GM12878 (cell line): ENCODE measurements at regions not wholly inside any gene's neighbourhood (a gene's known extent, or its start where the extent isn't known, plus 50 kb on each side); places are given as distances from the start of the nearest gene placed in this dataset.

Experiments used
- ATAC-seq: fragments of 200-7000 bp; cut with Tn5 transposase; 3 replicates; pipeline ENCODE4 v1.9.1; 2020; ENCODE audit warnings: mild to moderate bottlenecking, moderate library complexity
- BruUV-seq: library from RNA; stranded (reverse); fragments of 400-500 nt; replicated peaks from 2 replicates; lab custom pipeline; 2021; lab: Mats Ljungman, UMichigan
- CTCF ChIA-PET: fragments of 300-600 bp; sonication (Branson Sonifier 250); formaldehyde crosslinking; extraction: SDS; loops from one replicate; lab custom pipeline; 2021; ENCODE audit warnings: inconsistent platforms; lab: Yijun Ruan, JAX
- POLR2A ChIA-PET: fragments of 350-600 bp; formaldehyde crosslinking; extraction: SDS; loops from one replicate; lab custom pipeline; 2021; ENCODE audit warnings: inconsistent platforms; lab: Charles Lee
- RAD21 ChIA-PET: fragments of 300-600 bp; sonication (Branson Sonifier 250); formaldehyde crosslinking; loops from one replicate; lab custom pipeline; 2023; ENCODE audit warnings: antibody characterized with exemption; ENCODE audit not compliant: unreplicated experiment; lab: Charles Lee
- SMC1A ChIA-PET: fragments of 300-600 bp; sonication (Branson Sonifier 250); formaldehyde crosslinking; loops from one replicate; lab custom pipeline; 2023; ENCODE audit not compliant: unreplicated experiment, uncharacterized antibody; lab: Charles Lee
- DNase-seq: peaks from one replicate; pipeline ENCODE4 v3.0.0-alpha.2; 2011; ENCODE audit warnings: low read depth, low spot score
- FAIRE-seq: peaks from 3 replicates; lab custom pipeline; 2011; peaks lifted over from hg19 to GRCh38; lab: Jason Lieb, UNC
- H2AFZ ChIP-seq: 2 replicates; pipeline ENCODE4 v1.6.0; 2011; ENCODE audit warnings: low read depth, low read length, control low read depth; ENCODE audit not compliant: control insufficient read depth
- H3K27ac ChIP-seq: 2 replicates; pipeline ENCODE4 v1.5.1; 2011; ENCODE audit warnings: control low read depth; ENCODE audit not compliant: control insufficient read depth, insufficient read depth
- H3K27me3 ChIP-seq, 2 experiments: replicated peaks in 1 of 2; 2 replicates each; pipeline versions ENCODE4 v1.6.0 to v1.6.1; 2011; ENCODE audit warnings: low read length in 1 of 2; ENCODE audit not compliant: control insufficient read depth in 2 of 2, insufficient read depth in 2 of 2
- H3K36me3 ChIP-seq, 2 experiments: 2 replicates each; pipeline ENCODE4 v1.5.1; 2011; ENCODE audit warnings: low read length in 1 of 2; ENCODE audit not compliant: control insufficient read depth in 2 of 2, insufficient read depth in 2 of 2
- H3K4me1 ChIP-seq: 2 replicates; pipeline ENCODE4 v1.6.1; 2011; ENCODE audit warnings: mild to moderate bottlenecking, low read length, moderate library complexity, mixed read lengths; ENCODE audit not compliant: control insufficient read depth, insufficient read depth
- H3K4me2 ChIP-seq: 2 replicates; pipeline ENCODE4 v1.6.0; 2011; ENCODE audit warnings: control low read depth; ENCODE audit not compliant: control insufficient read depth, insufficient read depth
- H3K4me3 ChIP-seq: fragments of 200-600 bp; sonication (generic); 2 replicates; pipeline ENCODE4 v1.5.1; 2016
- H3K79me2 ChIP-seq: 2 replicates; pipeline ENCODE4 v1.6.0; 2011; ENCODE audit warnings: low read length; ENCODE audit not compliant: control insufficient read depth, insufficient read depth
- H3K9ac ChIP-seq: 2 replicates; pipeline ENCODE4 v1.8.0; 2011; ENCODE audit warnings: low read length, control low read depth, mixed read lengths; ENCODE audit not compliant: control insufficient read depth, insufficient read depth
- H3K9me3 ChIP-seq: replicated peaks from 3 replicates; pipeline ENCODE4 v1.5.1; 2011; ENCODE audit warnings: mild to moderate bottlenecking, low read length; ENCODE audit not compliant: control insufficient read depth, insufficient read depth
- H4K20me1 ChIP-seq: 2 replicates; pipeline ENCODE4 v1.6.0; 2011; ENCODE audit not compliant: control insufficient read depth, insufficient read depth
- CREB1 ChIP-seq: IDR thresholded peaks from 2 replicates; pipeline ENCODE4 v1.6.1; 2012; ENCODE audit warnings: low read depth, mild to moderate bottlenecking, inconsistent platforms
- HDAC2 ChIP-seq: fragments of 200-600 bp; sonication (generic); IDR thresholded peaks from 2 replicates; pipeline ENCODE4 v1.6.1; 2017
- MXI1 ChIP-seq: fragments of 150-350 bp; IDR thresholded peaks from 2 replicates; pipeline ENCODE4 v1.6.1; 2011; ENCODE audit warnings: low read depth, mild to moderate bottlenecking, inconsistent platforms, low read length, improper control_type of control experiment
- MYB ChIP-seq: fragments of 150-350 bp; IDR thresholded peaks from 2 replicates; pipeline ENCODE4 v1.6.1; 2014; ENCODE audit warnings: mild to moderate bottlenecking, low read depth, low read length, borderline replicate concordance
- MYC ChIP-seq: IDR thresholded peaks from 2 replicates; pipeline ENCODE4 v1.6.1; 2011; ENCODE audit warnings: mild to moderate bottlenecking, low read length, moderate library complexity, inconsistent platforms; ENCODE audit not compliant: insufficient read depth, insufficient replicate concordance, insufficient read length, severe bottlenecking
- POLR2AphosphoS2 ChIP-seq: IDR thresholded peaks from 2 replicates; pipeline ENCODE4 v1.6.1; 2011; ENCODE audit warnings: low read depth, mild to moderate bottlenecking, low read length, improper control_type of control experiment, moderate library complexity
- RB1 ChIP-seq: fragments of 450-650 bp; formaldehyde crosslinking; IDR thresholded peaks from 2 replicates; pipeline ENCODE4 v1.6.1; 2017; ENCODE audit warnings: mild to moderate bottlenecking, borderline replicate concordance
- RELA ChIP-seq: fragments of 450-650 bp; IDR thresholded peaks from 2 replicates; pipeline ENCODE4 v1.8.0; 2014; ENCODE audit warnings: borderline replicate concordance; ENCODE audit not compliant: partially characterized antibody
- RUNX3 ChIP-seq: IDR thresholded peaks from 2 replicates; pipeline ENCODE4 v1.6.1; 2012; ENCODE audit warnings: low read length, inconsistent platforms
- SUZ12 ChIP-seq: fragments of 200-600 bp; sonication (generic); IDR thresholded peaks from one replicate; pipeline ENCODE4 v1.6.1; 2018; ENCODE audit warnings: antibody characterized with exemption, mild to moderate bottlenecking; ENCODE audit not compliant: unreplicated experiment
- TCF3 ChIP-seq: IDR thresholded peaks from 2 replicates; pipeline ENCODE4 v1.6.1; 2012; ENCODE audit warnings: low read depth, mild to moderate bottlenecking, low read length, borderline replicate concordance; ENCODE audit not compliant: insufficient read depth
- in situ Hi-C: fragments of 300-500 bp; cut with MboI; formaldehyde crosslinking; loops from 9 replicates; pipeline ENCODE4 v1.14.3; 2018; ENCODE audit warnings: mixed read lengths
- intact Hi-C: fragments of 100-400 bp; cut with micrococcal nuclease; formaldehyde crosslinking; loops from one replicate; pipeline ENCODE4 v1.14.2; 2022; ENCODE audit not compliant: unreplicated experiment
- TF ChIP-seq, protein P1 (sequence below): IDR thresholded peaks from 2 replicates; pipeline ENCODE4 v1.6.1; 2011; ENCODE audit warnings: low read depth, low read length, improper control_type of control experiment, borderline replicate concordance
- TF ChIP-seq, protein P2 (sequence below), 3 experiments: IDR thresholded peaks in 2 of 3; conservative IDR thresholded peaks in 1 of 3; 2 replicates each; pipeline ENCODE4 v1.5.1; 2011; ENCODE audit warnings: low read depth in 3 of 3, low read length in 3 of 3, mild to moderate bottlenecking in 3 of 3, control low read depth in 2 of 3, moderate library complexity in 2 of 3, inconsistent platforms in 1 of 3, mixed read lengths in 1 of 3; ENCODE audit not compliant: control insufficient read depth in 2 of 3, insufficient read depth in 1 of 3; ENCODE audit errors: extremely low read depth in 1 of 3
- TF ChIP-seq, protein P3 (sequence below): IDR thresholded peaks from 2 replicates; pipeline ENCODE4 v1.6.1; 2012; ENCODE audit warnings: low read depth, low read length, improper control_type of control experiment
- TF ChIP-seq, protein P4 (sequence below): fragments of 450-650 bp; IDR thresholded peaks from 2 replicates; pipeline ENCODE4 v1.6.1; 2017; ENCODE audit warnings: mild to moderate bottlenecking, moderate library complexity
- TF ChIP-seq, protein P5 (sequence below): IDR thresholded peaks from 2 replicates; pipeline ENCODE4 v1.6.1; 2011; ENCODE audit warnings: borderline replicate concordance, low read depth, mild to moderate bottlenecking, moderate library complexity, mixed read lengths, low read length; ENCODE audit not compliant: insufficient read depth; ENCODE audit errors: extremely low read length

DNA sequence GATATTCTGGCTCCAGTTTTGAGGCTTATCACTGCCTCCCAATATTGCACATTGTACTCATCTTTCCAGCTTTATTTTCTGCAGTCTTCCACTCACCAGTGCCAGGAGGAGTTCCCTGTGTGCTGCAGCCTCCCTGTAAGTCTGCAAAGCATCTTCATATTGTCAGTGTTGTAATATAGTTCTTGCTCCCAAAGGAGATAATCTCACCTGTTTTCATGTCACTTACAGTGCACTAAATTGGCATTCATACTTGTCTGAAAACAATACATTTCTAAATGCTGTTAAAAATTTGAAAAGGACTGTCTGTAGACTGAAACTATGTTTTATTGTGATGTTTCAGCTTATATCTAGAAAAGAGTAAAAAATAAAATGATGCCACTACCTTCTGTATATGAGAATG lies 146.8 kb upstream of the TMTC1 start:
- no peak for ATAC-seq
- H3K36me3 ChIP-seq: no peaks in the 10 kb centered on the region
- intact Hi-C loops (no loop called here), in situ Hi-C loops (no loop called here)
- ChIA-PET POLR2A (no interaction called here), RAD21 (no interaction called here), SMC1A (interaction anchor here (1.1 to 1.3 kb wide), 3 partner anchors 9 to 43 kb away, joined by 3 to 5 read pairs (median 4); no protein-coding TSS in a partner anchor), CTCF (no interaction called here)
- H3K9ac ChIP-seq: no peak overlapping the region
- no peaks in the 10 kb centered on the region for H3K4me1 ChIP-seq
- no peak for DNase-seq
- no TSS peak for BruUV-seq
- H4K20me1 ChIP-seq: no peaks in the 10 kb centered on the region
- H3K79me2 ChIP-seq: no peaks in the 10 kb centered on the region
- no peak overlapping the region for H2AFZ ChIP-seq
- H3K27ac ChIP-seq: no peak overlapping the region
- H3K9me3 ChIP-seq: no peaks in the 10 kb centered on the region
- H3K4me2 ChIP-seq: no peak overlapping the region
- H3K27me3 ChIP-seq: no peaks in the 10 kb centered on the region
- no peak overlapping the region for H3K4me3 ChIP-seq
- FAIRE-seq: no peak
- no peak for TF ChIP-seq CREB1
- TF ChIP-seq MYB: no peak
- TF ChIP-seq, protein P1, sequence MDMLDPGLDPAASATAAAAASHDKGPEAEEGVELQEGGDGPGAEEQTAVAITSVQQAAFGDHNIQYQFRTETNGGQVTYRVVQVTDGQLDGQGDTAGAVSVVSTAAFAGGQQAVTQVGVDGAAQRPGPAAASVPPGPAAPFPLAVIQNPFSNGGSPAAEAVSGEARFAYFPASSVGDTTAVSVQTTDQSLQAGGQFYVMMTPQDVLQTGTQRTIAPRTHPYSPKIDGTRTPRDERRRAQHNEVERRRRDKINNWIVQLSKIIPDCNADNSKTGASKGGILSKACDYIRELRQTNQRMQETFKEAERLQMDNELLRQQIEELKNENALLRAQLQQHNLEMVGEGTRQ: no peak
- TF ChIP-seq, protein P2, sequence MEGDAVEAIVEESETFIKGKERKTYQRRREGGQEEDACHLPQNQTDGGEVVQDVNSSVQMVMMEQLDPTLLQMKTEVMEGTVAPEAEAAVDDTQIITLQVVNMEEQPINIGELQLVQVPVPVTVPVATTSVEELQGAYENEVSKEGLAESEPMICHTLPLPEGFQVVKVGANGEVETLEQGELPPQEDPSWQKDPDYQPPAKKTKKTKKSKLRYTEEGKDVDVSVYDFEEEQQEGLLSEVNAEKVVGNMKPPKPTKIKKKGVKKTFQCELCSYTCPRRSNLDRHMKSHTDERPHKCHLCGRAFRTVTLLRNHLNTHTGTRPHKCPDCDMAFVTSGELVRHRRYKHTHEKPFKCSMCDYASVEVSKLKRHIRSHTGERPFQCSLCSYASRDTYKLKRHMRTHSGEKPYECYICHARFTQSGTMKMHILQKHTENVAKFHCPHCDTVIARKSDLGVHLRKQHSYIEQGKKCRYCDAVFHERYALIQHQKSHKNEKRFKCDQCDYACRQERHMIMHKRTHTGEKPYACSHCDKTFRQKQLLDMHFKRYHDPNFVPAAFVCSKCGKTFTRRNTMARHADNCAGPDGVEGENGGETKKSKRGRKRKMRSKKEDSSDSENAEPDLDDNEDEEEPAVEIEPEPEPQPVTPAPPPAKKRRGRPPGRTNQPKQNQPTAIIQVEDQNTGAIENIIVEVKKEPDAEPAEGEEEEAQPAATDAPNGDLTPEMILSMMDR (IDR thresholded peaks at IDR 0.05 in 2 of 3, conservative IDR thresholded peaks at IDR 0.05 in 1 of 3; ENCODE audit: control insufficient read depth in 2 of 3, extremely low read depth in 1 of 3, insufficient read depth in 1 of 3, low read depth in 3 of 3, low read length in 3 of 3): no peak
- no peak for TF ChIP-seq RUNX3
- no peak for TF ChIP-seq SUZ12
- TF ChIP-seq, protein P3, sequence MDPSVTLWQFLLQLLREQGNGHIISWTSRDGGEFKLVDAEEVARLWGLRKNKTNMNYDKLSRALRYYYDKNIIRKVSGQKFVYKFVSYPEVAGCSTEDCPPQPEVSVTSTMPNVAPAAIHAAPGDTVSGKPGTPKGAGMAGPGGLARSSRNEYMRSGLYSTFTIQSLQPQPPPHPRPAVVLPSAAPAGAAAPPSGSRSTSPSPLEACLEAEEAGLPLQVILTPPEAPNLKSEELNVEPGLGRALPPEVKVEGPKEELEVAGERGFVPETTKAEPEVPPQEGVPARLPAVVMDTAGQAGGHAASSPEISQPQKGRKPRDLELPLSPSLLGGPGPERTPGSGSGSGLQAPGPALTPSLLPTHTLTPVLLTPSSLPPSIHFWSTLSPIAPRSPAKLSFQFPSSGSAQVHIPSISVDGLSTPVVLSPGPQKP: no peak
- TF ChIP-seq RB1: no peak
- TF ChIP-seq TCF3: no peak
- TF ChIP-seq POLR2AphosphoS2: no peak
- TF ChIP-seq MXI1: no peak
- TF ChIP-seq, protein P4, sequence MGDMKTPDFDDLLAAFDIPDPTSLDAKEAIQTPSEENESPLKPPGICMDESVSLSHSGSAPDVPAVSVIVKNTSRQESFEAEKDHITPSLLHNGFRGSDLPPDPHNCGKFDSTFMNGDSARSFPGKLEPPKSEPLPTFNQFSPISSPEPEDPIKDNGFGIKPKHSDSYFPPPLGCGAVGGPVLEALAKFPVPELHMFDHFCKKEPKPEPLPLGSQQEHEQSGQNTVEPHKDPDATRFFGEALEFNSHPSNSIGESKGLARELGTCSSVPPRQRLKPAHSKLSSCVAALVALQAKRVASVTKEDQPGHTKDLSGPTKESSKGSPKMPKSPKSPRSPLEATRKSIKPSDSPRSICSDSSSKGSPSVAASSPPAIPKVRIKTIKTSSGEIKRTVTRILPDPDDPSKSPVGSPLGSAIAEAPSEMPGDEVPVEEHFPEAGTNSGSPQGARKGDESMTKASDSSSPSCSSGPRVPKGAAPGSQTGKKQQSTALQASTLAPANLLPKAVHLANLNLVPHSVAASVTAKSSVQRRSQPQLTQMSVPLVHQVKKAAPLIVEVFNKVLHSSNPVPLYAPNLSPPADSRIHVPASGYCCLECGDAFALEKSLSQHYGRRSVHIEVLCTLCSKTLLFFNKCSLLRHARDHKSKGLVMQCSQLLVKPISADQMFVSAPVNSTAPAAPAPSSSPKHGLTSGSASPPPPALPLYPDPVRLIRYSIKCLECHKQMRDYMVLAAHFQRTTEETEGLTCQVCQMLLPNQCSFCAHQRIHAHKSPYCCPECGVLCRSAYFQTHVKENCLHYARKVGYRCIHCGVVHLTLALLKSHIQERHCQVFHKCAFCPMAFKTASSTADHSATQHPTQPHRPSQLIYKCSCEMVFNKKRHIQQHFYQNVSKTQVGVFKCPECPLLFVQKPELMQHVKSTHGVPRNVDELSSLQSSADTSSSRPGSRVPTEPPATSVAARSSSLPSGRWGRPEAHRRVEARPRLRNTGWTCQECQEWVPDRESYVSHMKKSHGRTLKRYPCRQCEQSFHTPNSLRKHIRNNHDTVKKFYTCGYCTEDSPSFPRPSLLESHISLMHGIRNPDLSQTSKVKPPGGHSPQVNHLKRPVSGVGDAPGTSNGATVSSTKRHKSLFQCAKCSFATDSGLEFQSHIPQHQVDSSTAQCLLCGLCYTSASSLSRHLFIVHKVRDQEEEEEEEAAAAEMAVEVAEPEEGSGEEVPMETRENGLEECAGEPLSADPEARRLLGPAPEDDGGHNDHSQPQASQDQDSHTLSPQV: no peak
- TF ChIP-seq, protein P5, sequence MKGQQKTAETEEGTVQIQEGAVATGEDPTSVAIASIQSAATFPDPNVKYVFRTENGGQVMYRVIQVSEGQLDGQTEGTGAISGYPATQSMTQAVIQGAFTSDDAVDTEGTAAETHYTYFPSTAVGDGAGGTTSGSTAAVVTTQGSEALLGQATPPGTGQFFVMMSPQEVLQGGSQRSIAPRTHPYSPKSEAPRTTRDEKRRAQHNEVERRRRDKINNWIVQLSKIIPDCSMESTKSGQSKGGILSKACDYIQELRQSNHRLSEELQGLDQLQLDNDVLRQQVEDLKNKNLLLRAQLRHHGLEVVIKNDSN: no peak
- TF ChIP-seq MYC: no peak
- no peak for TF ChIP-seq HDAC2
- no peak for TF ChIP-seq RELA
